ENCODE measurements at regions not wholly inside any gene's neighbourhood (a gene's known extent, or its start where the extent isn't known, plus 50 kb on each side); places are given as distances from the start of the nearest gene placed in this dataset.
"Not testable (repeated sequence)": the region's sequence is repeated elsewhere in the genome, so short reads cannot be mapped to it uniquely, and the experiment has no call there.

- in situ Hi-C loops (cut with HindIII; ENCODE audit: low pct_unique_long_range_greater_than_20kb, low sequenced_read_pairs): no loop called here
Observed at GRCh38 chr1:30001011-30001731, 722.2 kb downstream of the MATN1 start.

DNA sequence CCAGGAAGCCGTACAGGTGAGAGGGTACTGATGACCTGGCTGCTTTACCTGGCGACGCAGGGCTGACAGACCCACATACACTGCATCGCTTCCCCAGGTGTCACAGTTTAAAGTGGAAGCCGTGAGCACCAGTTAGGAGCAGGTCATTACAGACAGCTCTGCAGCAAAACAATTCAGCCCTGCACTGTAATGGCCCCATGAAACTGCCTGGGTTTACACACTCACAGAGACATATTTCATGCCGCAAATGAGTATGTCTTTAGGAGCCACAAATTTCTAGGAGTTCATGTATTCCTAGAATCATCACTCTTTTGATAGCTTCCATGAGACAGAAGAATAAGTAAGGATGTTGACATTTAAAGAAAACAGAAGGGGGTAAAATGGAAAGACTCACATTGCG lies 723.1 kb downstream of the MATN1 start:
- in situ Hi-C loops (cut with HindIII; ENCODE audit: low pct_unique_long_range_greater_than_20kb, low sequenced_read_pairs): no loop called here
- no peak for DNase-seq (ENCODE audit: low read depth)

More at GRCh38 chr1:30001011-30001731, 722.2 kb downstream of the MATN1 start:
- DNase-seq (ENCODE audit: low read depth): no peak

DNA sequence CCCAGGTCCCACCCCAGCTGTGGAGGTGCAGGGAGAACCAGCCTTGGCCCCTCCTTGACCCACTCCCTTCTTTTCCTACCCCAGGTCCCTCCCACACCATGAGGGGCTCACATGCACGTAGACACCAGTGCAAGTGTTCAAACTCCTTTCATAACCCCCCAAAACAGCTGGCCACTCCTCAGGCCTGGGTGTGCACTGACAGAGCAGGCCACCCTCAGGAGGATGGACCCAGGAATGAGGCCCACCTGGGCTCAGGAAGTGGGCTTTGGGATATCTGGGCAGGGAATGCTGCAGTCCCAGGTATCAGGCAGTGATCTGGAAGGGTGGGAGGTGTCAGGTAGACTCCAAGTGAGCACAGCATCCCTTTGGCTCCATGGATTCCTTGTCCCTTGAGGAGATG lies 723.8 kb downstream of the MATN1 start:
- in situ Hi-C loops (cut with HindIII; ENCODE audit: low pct_unique_long_range_greater_than_20kb, low sequenced_read_pairs): no loop called here
- no peak for DNase-seq (ENCODE audit: low read depth)

DNA sequence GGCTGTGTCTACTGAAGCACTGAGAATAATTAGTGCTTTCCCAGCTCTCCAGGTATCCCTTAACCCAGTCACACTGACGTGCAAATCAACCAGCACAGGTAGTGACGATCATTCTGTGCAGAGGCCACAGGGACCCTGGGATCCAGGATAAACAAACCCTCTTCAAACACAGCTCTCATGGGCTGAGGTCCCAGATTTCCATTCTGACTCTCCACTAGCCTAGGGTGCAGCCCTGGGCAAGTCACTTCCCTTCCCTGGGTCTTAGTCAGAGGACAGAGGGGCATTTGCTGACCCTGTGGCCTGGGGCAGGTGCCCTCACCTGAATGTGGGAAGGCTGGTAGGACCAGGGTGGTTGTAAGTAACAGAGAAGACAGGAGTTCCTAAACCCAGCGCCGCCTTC lies 724.7 kb downstream of the MATN1 start:
- DNase-seq (ENCODE audit: low read depth): no peak
- in situ Hi-C loops (cut with HindIII; ENCODE audit: low pct_unique_long_range_greater_than_20kb, low sequenced_read_pairs): no loop called here

- DNase-seq (ENCODE audit: low read depth); in situ Hi-C loops (cut with HindIII; ENCODE audit: low pct_unique_long_range_greater_than_20kb, low sequenced_read_pairs): not testable (repeated sequence)
Observed at GRCh38 chr1:29997818-29998217, 725.6 kb downstream of the MATN1 start.

- no peak for DNase-seq (ENCODE audit: low read depth)
- in situ Hi-C loops (cut with HindIII; ENCODE audit: low pct_unique_long_range_greater_than_20kb, low sequenced_read_pairs): no loop called here
Observed at GRCh38 chr1:29993950-29994349, 729.4 kb downstream of the MATN1 start.

DNA sequence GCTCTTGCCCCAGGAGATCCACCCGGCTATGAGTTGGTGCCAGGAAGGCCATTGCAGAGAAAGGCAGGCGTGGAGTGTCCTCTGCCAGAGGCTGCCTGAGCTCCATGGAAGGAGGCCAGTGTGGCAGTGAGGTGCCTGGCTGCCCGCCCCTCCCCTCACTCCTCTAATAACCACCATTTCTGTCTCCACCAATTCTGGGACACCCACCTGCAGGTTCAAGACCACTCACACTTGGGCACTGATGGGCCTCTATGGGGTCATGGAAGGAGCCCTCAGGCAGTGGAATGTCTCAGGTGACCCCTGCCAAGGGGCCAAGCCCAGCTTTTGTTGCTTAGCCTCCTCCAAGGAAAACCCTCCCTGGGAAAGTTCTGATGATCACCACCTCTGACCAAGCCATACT lies 731.6 kb downstream of the MATN1 start:
- in situ Hi-C loops (cut with HindIII; ENCODE audit: low pct_unique_long_range_greater_than_20kb, low sequenced_read_pairs): no loop called here

DNA sequence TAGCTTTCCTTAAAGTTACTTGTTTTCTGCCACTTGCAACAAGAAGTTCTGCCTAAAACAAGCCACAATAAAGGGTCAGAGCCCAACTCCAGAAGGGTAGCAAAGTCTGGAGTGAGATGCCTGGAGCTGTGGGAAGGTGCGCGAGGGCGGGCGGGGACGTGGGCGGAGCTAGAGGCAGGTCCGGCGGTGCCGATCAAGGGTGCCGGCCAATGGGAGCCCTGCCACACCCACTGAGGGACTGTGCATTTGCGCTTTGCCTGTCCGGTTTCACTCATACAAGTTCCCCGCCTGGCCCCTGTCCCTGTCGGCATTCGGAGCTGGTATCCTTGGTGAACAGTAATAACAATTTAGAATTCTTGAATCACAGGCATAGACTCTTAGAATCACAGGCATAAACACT lies 732.4 kb downstream of the MATN1 start:
- in situ Hi-C loops (cut with HindIII; ENCODE audit: low pct_unique_long_range_greater_than_20kb, low sequenced_read_pairs): no loop called here
- DNase-seq (ENCODE audit: low read depth): no peak

More for the DNA sequence above, 731.6 kb downstream of the MATN1 start:
- no peak for DNase-seq (ENCODE audit: low read depth)

DNA sequence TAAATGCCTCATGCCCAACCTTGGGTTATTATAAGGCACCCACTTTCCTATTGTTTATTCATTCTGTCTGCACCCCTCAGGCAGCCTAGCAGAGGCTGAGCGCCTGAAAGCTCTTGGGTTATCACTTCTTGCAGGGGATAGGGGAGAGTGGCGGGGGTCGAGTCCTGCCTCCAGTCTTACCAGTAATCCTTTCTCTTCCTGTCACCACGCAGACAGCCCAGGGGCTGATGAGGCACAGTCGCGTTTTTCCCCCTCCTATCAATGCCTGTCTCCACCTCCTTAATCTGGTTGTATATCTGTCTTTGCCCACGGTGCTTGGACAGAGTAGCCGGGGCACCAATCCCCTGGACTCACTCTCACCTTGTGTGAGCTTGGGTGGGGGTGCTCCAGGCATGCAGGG lies 733.1 kb downstream of the MATN1 start:
- in situ Hi-C loops (cut with HindIII; ENCODE audit: low pct_unique_long_range_greater_than_20kb, low sequenced_read_pairs): no loop called here
- DNase-seq (ENCODE audit: low read depth): no peak

GRCh38 chr1:29986986-29987385 lies 736.4 kb downstream of the MATN1 start:
- DNase-seq (ENCODE audit: low read depth): no peak
- in situ Hi-C loops (cut with HindIII; ENCODE audit: low pct_unique_long_range_greater_than_20kb, low sequenced_read_pairs): no loop called here

GRCh38 chr1:29985606-29985945 lies 737.8 kb downstream of the MATN1 start:
- in situ Hi-C loops (cut with HindIII; ENCODE audit: low pct_unique_long_range_greater_than_20kb, low sequenced_read_pairs): no loop called here

GRCh38 chr1:29984862-29985605 lies 738.4 kb downstream of the MATN1 start:
- DNase-seq (ENCODE audit: low read depth): no peak
- in situ Hi-C loops (cut with HindIII; ENCODE audit: low pct_unique_long_range_greater_than_20kb, low sequenced_read_pairs): no loop called here

More at GRCh38 chr1:29985606-29985945, 737.8 kb downstream of the MATN1 start:
- no peak for DNase-seq (ENCODE audit: low read depth)

GRCh38 chr1:29984166-29984861 lies 739.1 kb downstream of the MATN1 start:
- in situ Hi-C loops (cut with HindIII; ENCODE audit: low pct_unique_long_range_greater_than_20kb, low sequenced_read_pairs): no loop called here
- DNase-seq (ENCODE audit: low read depth): no peak

DNA sequence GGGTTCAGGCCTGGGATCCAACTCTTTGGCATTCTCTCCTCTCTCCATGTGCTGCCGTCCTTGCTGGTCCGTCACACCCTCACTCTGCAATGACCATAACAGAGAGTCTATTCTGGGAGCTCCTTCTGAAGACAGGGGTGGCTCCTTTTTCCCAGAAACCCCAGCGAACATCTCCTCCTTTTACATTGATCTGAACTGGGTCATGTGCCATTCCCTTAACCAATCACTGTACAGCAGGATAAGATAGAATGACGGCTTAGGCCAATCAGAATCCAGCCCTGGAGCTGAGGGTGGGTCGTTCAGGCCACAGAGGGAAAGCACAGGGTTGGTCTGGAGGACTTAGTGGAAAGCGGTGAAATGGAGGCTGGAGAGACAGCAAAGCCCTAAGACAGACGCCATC lies 740.1 kb downstream of the MATN1 start:
- in situ Hi-C loops (cut with HindIII; ENCODE audit: low pct_unique_long_range_greater_than_20kb, low sequenced_read_pairs): no loop called here
- DNase-seq (ENCODE audit: low read depth): no peak

DNA sequence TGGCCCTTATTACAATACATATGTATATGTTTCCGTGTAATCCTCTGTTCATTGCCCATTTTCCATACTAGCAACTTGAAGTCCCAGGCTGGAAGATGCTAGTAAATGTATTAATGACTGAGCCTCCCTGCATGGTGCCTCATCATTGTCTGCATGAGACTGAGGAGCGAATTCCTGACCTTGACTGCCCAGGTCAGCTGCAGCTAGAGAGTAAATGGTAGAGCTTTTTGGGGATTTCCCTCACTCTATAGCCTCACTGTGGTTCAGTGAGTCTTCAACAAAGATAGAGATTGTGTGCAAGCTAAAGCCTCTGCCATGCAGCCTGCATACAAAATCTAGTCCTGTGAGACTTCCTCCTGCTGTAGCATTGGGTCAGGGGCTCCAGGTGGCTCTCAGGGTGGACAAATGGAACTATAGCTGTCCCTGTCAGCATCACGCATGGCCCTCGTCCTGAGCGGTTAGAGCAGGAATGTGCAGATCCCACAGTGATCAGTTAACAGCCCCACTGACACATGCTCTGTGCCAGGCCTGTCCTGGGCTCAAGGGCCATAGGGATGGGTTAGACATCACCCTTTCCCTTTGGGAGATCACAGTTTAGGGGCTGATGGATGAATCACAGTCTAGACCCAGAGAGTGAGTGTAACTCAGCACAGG lies 741.7 kb downstream of the MATN1 start:
- no peak for DNase-seq (ENCODE audit: low read depth)
- in situ Hi-C loops (cut with HindIII; ENCODE audit: low pct_unique_long_range_greater_than_20kb, low sequenced_read_pairs): no loop called here

DNA sequence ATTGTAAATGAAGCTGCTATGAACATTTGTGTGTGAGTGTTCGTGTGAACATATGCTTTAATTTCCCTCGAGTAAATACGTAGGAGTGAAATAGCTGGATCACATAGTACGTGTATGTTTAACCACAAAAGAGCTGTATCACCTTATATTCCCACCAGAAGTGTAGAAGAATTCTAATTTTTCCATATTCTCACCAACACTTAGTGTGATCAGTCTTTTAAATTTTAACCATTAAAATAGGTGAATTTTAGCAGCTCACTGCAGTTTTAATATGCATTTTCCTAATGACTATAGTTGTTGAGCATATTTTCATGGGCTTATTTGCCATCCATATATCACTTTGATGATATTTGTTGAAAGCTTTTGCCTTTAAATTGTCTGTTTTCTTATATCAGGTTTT lies 741.2 kb downstream of the PTPRU start:
- DNase-seq (ENCODE audit: low read depth): no peak

DNA sequence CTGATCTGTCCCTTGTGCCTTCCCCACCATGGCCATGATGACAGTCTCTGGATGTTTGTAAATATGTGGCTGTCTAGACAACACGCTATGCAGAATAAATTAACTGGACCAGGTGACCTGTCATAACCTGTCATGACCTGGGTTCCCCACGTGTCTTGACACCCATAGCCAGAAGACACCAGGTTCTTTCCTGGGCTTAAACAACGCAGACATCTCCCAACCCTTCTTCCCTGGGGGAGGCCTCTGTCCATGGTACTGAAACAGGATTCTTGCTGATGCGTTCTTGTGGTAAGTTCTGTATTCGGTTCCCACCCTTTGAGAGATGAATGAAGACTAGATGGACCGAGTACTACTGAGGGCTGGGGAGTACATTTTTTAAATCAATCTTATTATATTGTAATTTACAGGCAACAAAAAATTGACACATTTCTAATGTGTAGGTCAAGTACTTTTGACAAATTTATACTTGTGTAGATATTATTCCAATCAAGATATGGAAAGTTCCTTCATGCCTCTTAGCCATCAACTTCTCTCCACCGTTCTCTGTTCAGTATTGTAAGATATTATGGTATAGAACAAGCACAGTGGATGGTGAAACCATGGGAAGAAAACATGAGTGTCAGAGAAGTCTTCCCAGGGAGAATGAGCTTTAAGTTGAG lies 738.8 kb downstream of the PTPRU start:
- DNase-seq (ENCODE audit: low read depth): peak; percentile 46
- in situ Hi-C loops (cut with HindIII; ENCODE audit: low pct_unique_long_range_greater_than_20kb, low sequenced_read_pairs): no loop called here

More for the DNA sequence above, 741.2 kb downstream of the PTPRU start:
- in situ Hi-C loops (cut with HindIII; ENCODE audit: low pct_unique_long_range_greater_than_20kb, low sequenced_read_pairs): no loop called here

DNA sequence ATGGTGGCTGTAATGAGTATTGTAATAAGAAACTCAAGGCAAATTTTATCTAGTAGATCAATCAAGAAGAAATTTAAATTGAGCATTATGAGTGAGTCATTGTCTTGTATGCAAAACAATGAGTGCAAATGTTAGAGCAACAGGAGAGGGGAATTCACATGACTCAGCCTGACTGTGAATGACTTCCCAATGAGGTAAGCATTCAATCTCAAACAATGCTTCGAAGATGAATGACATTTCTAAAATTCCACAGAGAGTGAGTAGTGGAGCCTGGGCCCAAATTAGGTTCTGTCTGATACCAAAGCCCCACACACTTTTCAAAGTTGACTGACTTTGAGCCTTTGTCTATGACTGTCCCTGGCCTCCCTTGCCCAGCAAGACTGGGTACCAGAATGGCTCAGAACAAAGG lies 738.0 kb downstream of the PTPRU start:
- peak; percentile 80 for DNase-seq (ENCODE audit: low read depth)
- in situ Hi-C loops (cut with HindIII; ENCODE audit: low pct_unique_long_range_greater_than_20kb, low sequenced_read_pairs): no loop called here
